Colonic mucosa (tissue), 4 donors: ENCODE measurements at regions not wholly inside any gene's neighbourhood (a gene's known extent, or its start where the extent isn't known, plus 50 kb on each side); places are given as distances from the start of the nearest gene placed in this dataset.

Experiments
- DNase-seq: peaks from one replicate; pipeline ENCODE4 v3.0.0-alpha.2; 2020
- H3K27ac ChIP-seq: fragments of 200-600 bp; one replicate; pipeline ENCODE4 v1.8.0; 2021
- H3K27me3 ChIP-seq: fragments of 200-600 bp; one replicate; pipeline ENCODE4 v1.8.0; 2021
- H3K36me3 ChIP-seq: fragments of 200-600 bp; one replicate; pipeline ENCODE4 v1.8.0; 2021
- H3K4me1 ChIP-seq: fragments of 200-600 bp; one replicate; pipeline ENCODE4 v1.8.0; 2021; ENCODE audit warnings: mild to moderate bottlenecking
- H3K4me3 ChIP-seq: fragments of 200-600 bp; one replicate; pipeline ENCODE4 v1.8.0; 2021
- H3K9ac ChIP-seq, 2 donors: one replicate each; pipeline ENCODE4 v1.7.0; 2013; ENCODE audit warnings: control low read depth in 2 of 2, low read depth in 2 of 2, low read length in 2 of 2
- H3K9me3 ChIP-seq: fragments of 200-600 bp; one replicate; pipeline ENCODE4 v1.8.0; 2021
- intact Hi-C: fragments of 100-400 bp; cut with DNase I; formaldehyde crosslinking; loops from one replicate; pipeline ENCODE4 v1.14.1; 2022
- TF ChIP-seq, protein P1 (sequence below): fragments of 200-600 bp; IDR thresholded peaks from one replicate; pipeline ENCODE4 v1.8.0; 2022; ENCODE audit warnings: antibody characterized with exemption, mild to moderate bottlenecking
- donor health status: healthy.
- donor health status: DM: no; HTN: no; CAD: no.
- donor health status: DM: no; HTN: no; CAD: no.

DNA sequence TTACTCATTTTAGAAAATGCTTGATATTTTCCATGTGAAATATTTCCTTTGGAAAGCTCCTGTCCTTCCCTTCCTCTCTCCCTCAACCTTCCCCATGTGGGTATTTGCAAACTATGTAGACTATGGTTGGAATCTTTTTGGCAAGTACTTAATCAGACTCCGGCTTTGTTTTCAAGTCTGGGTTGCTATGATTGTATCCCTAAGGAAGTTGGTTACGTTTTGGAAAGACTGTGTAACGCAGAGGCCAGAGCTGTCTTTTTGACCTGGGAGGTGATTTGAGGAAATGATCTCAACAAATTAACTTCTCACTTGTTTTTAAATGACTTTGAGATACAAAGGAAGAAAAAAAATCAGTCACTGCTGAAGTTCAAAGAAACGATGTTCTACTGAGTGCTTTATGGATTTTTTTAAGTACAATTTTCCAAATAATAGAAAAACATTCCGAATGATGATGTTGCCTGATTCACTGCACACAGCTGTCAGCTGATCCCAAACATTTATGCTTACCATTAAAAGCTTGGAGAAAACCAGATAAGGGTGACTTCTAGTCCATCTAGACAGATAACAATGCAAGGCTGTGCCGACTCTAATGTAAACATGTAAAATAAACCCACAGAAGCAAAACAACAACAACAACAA lies 145.5 kb upstream of the CELF2 start:
- intact Hi-C loops = no loop called here
- no peak overlapping the region for H3K4me3 ChIP-seq
- TF ChIP-seq, protein P1, sequence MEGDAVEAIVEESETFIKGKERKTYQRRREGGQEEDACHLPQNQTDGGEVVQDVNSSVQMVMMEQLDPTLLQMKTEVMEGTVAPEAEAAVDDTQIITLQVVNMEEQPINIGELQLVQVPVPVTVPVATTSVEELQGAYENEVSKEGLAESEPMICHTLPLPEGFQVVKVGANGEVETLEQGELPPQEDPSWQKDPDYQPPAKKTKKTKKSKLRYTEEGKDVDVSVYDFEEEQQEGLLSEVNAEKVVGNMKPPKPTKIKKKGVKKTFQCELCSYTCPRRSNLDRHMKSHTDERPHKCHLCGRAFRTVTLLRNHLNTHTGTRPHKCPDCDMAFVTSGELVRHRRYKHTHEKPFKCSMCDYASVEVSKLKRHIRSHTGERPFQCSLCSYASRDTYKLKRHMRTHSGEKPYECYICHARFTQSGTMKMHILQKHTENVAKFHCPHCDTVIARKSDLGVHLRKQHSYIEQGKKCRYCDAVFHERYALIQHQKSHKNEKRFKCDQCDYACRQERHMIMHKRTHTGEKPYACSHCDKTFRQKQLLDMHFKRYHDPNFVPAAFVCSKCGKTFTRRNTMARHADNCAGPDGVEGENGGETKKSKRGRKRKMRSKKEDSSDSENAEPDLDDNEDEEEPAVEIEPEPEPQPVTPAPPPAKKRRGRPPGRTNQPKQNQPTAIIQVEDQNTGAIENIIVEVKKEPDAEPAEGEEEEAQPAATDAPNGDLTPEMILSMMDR = no peak
- no peak overlapping the region for H3K27ac ChIP-seq
- no peaks in the 10 kb centered on the region for H3K36me3 ChIP-seq
- no peak for DNase-seq
- H3K9ac ChIP-seq = no peak overlapping the region
- H3K9me3 ChIP-seq = no peaks in the 10 kb centered on the region
- no peaks in the 10 kb centered on the region for H3K4me1 ChIP-seq
- H3K27me3 ChIP-seq = no peaks in the 10 kb centered on the region

DNA sequence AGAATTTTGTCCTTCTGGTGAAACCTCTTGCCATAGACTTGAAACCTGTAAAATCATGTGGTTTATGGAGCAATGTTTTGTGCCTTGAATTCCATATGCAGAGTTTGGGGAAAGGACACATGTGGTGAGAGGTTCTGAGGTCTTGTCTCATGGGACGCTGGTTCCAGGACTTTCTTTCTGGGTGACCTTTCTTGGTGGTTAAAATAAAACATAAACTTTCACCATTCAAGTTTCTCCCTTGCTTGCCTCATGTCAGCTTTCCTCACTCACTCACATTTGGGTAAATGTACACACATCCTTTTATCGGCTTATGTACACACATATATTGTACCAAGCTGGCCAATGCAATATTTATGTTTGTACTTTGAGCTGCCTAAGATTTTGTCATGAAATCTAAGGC lies 144.9 kb upstream of the CELF2 start:
- intact Hi-C loops = no loop called here
- no peaks in the 10 kb centered on the region for H3K27me3 ChIP-seq
- TF ChIP-seq, protein P1 = no peak

DNA sequence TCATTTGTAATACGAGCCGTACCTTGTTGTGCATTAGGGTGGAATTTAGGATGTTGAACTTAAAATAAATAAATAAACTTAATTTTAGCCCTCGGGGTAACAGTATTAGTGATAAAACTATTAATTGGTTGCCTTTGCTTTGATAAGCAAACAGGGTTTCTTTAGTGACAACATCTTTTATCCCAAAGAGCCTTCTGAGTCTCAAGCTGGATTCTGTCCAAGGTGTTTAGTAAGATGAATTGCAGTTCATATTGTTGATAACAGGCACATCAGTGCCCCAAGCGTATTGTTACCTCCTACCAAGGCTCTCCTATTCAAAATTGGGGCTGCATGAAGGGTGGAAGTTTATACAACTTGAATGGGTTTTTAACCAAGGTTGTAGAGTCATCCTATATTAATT lies 144.4 kb upstream of the CELF2 start:
- H3K27me3 ChIP-seq = no peaks in the 10 kb centered on the region
- TF ChIP-seq, protein P1 = no peak
- H3K36me3 ChIP-seq = no peaks in the 10 kb centered on the region
- H3K4me3 ChIP-seq = no peak overlapping the region
- intact Hi-C loops = no loop called here
- no peak overlapping the region for H3K9ac ChIP-seq
- no peaks in the 10 kb centered on the region for H3K9me3 ChIP-seq
- H3K27ac ChIP-seq = no peak overlapping the region
- no peak for DNase-seq
- H3K4me1 ChIP-seq = no peaks in the 10 kb centered on the region

More for the DNA sequence above, 144.9 kb upstream of the CELF2 start:
- H3K4me1 ChIP-seq = no peaks in the 10 kb centered on the region
- no peak overlapping the region for H3K4me3 ChIP-seq
- DNase-seq = no peak
- H3K9ac ChIP-seq = no peak overlapping the region
- H3K27ac ChIP-seq = no peak overlapping the region
- H3K9me3 ChIP-seq = no peaks in the 10 kb centered on the region
- no peaks in the 10 kb centered on the region for H3K36me3 ChIP-seq

DNA sequence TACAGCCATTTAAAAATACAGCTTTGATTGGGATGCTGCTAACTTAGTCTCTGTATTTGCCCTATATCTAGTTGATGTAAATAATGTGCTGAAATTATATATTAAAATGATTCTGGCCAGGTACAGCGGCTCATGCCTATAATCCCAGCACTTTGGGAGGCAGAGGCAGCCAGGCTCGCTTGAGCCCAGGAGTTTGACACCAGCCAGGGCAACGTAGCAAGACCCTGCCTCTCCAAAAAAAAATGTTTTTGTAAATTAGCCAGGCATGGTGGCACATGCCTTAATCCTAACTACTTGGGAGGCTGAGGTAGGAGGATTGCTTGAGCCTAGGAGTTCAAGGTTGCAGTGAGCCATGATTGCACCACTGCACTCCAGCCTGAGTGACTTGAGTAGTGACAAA lies 143.8 kb upstream of the CELF2 start:
- TF ChIP-seq, protein P1 = no peak
- DNase-seq = no peak
- no peaks in the 10 kb centered on the region for H3K36me3 ChIP-seq
- H3K27me3 ChIP-seq = no peaks in the 10 kb centered on the region
- intact Hi-C loops = no loop called here
- H3K9me3 ChIP-seq = no peaks in the 10 kb centered on the region
- H3K27ac ChIP-seq = no peak overlapping the region
- no peaks in the 10 kb centered on the region for H3K4me1 ChIP-seq
- no peak overlapping the region for H3K9ac ChIP-seq
- no peak overlapping the region for H3K4me3 ChIP-seq

DNA sequence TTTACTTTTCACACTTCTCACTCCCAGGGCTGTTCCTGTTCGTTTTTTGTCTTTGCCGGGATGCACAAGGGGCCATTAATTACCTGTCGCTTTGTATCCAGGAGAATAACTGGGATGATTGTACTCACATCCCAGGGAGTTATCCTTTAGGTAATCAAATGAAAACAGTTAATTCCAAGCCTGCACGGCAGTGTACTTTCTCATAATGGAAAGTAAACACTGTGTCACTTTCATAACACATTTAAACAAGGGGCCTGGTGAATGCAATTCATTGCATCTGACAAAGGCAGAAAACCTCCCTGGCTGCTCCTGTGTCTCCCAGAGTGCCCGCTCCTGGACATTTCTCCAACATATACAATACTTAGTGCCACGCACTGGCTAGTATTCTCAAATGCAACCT lies 138.7 kb upstream of the CELF2 start:
- Histone ChIP-seq H3K9me3 (no peaks in the 10 kb centered on the region), H3K27me3 (no peaks in the 10 kb centered on the region), H3K9ac (no peak overlapping the region), H3K36me3 (no peaks in the 10 kb centered on the region), H3K4me3 (no peak overlapping the region), H3K27ac (no peak overlapping the region), H3K4me1 (no peaks in the 10 kb centered on the region)
- no peak for DNase-seq
- TF ChIP-seq, protein P1 = no peak
- intact Hi-C loops = no loop called here
